Umbilical cord (tissue), 1 donor: ENCODE measurements at regions not wholly inside any gene's neighbourhood (a gene's known extent, or its start where the extent isn't known, plus 50 kb on each side); places are given as distances from the start of the nearest gene placed in this dataset.

Experiments used
- DNase-seq: peaks from one replicate; pipeline ENCODE4 v3.0.0-alpha.2; 2015; ENCODE audit warnings: low spot score

- DNase-seq: no peak
Observed at GRCh38 chr4:110878956-110879355, 256.1 kb upstream of the PITX2 start.

DNA sequence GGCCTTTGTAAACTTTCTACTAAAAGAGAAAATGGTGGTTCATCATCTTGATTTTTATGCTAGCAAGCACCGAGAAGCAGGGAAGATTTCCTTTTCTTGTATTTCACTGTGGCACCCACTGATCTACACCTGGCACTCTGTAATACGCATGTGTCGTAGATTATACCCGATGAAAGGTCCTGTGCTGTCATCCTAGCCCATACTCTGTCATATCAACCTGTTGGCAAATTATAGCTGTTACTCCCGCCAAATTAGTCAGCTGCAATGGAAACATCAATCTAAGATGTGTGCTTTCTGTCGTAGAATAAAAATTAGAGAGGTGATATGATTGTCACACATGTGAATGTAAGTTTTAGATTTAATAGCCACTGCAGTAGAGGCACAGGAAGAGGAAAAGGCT lies 263.4 kb upstream of the PITX2 start:
- DNase-seq: no peak

- no peak for DNase-seq
Observed at GRCh38 chr4:110886856-110887255, 264.0 kb upstream of the PITX2 start.

DNA sequence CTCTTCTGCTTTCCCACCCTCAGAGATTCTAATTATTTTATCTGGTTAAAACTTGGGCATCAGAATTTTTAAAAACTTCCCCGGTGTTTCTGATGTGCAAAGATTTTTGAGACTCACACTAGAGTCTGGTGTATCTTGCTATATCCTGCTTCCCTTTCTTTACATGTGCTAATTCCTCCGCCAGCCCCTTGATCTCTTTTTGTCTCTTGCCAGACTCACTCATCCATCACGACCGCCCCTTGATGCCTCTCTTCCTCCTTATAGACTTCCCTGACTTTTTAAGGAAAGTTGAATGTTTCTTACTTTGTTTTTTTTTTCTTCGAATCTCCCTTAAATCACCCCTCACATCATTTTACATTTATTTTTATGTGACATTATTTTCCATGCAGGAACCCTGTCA lies 274.9 kb upstream of the PITX2 start:
- DNase-seq: peak; percentile 81

DNA sequence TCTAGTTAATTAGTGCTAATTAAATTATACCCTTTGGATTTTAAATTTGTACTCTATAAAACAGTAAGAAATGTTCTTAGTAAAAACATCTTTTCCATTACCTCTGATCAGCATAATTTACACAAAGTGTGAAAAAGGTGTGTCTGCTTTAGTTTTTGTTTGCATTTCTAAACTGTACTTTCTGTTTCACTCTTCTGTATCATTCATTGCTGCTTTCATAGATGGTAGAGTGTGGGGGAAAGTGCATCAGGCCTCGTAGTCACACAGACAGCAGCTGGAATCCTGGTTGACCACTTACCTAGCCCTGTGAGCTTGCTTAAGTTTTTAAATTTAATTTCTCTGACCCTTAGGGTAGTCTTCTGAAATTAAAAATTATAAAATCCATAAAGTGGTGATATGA lies 275.4 kb upstream of the PITX2 start:
- DNase-seq: no peak

- DNase-seq: peak; percentile 81
Observed at GRCh38 chr4:110900213-110900769, 277.4 kb upstream of the PITX2 start.

- peak; percentile 64 for DNase-seq
Observed at GRCh38 chr4:110902500-110902899, 279.6 kb upstream of the PITX2 start.

- no peak for DNase-seq
Observed at GRCh38 chr4:110904435-110905065, 281.7 kb upstream of the PITX2 start.

GRCh38 chr4:110905367-110905766 lies 282.5 kb upstream of the PITX2 start:
- DNase-seq: peak; percentile 56

DNA sequence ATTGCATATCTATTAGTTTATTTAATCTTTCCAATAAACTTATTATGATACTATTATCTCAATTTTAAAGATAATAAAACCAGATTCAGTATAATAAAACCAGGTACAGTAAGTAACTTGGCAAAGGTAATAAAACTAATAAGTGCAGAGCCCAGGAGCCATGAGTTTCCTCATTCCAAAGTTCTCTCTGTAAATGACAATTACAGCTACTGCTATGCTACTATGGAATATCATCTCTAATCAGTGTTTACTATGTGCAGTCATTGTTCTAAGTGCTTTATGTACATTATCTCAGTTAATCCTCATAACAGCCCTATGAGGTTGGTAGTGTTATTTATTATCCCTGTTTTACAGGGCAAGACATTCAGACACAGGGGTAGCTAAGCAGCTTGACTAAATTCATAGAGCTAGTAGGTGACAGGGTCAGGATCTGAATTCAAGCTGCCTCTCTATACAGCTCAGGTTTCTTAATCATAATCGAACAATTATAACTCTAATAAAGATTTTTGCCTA lies 285.0 kb upstream of the PITX2 start:
- DNase-seq: no peak

DNA sequence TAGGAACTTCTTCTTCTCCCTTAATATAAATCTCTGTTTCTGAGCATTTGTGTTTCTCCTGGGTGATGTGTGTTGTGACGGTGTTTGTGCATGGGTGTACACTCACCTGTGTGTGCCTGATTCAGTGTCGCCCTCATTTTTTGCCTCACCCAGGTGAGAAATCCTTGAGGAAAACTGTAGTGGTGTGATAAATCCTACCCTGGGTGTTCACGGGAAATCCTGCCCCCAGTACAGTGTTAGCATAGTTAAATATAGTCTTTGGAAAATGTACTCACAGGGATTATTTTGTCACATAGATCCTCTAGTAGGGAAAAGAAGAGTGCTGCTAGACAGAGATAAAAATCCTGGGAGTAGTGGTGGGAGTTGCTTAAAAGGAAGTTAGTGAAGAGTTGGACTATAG lies 291.9 kb upstream of the PITX2 start:
- DNase-seq: peak; percentile 43

DNA sequence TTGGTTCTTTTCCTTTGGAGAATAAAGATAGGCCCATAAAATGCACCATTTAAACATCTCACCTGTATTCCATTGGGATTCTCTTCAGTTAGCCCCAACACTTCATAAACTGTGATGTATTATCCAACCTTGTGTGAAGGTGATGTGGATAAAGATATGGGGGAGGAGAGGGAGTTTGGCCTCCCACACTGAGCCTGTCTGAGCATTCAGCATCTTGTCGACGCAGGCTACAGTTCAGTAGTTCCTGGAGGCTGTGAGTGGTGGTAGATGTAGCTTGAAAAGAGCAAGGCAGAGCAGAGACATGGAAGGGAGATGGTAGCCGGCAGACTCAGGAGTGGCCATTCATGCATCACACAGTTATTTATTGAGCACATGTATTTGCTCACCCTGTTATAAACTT lies 292.4 kb upstream of the PITX2 start:
- DNase-seq: no peak

GRCh38 chr4:110916505-110916904 lies 293.6 kb upstream of the PITX2 start:
- DNase-seq: no peak

- DNase-seq: no peak
Observed at GRCh38 chr4:110917835-110918234, 295.0 kb upstream of the PITX2 start.

DNA sequence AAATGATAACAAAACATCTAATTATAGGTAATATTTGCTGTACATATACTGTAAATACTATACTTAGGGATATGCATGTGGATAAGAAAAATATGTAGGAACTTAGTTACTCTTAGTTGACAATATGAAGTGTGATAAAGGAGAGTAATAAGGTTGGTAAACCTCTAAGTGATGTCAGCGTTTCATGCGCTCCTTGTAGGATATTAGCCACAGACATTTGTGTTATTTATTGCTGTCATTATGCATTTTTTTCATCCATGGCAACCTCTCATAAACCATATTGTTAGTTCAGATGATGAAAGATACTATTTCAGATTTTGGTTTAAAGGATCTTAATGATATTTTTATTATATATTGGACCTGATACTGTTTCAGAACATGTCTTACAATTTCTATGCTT lies 298.1 kb upstream of the PITX2 start:
- no peak for DNase-seq

DNA sequence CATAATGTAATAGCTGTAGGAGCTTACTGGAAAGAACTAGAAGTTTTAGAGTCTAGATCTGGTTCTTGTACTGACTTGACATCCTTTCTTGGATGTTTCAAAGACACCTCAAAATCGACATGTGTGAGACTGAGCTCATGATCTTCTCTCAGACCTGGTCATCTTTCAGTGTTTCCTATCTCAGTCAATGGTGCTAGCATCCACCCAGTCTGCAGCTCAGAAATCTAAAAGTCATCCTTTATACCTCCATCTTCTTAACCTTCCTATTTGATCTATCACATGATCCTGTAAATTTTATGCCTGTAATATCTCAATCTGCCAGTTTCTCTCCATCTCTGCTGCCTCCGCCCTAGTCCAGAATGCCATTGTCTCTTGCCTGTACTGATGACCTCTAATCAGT lies 301.9 kb upstream of the PITX2 start:
- peak; percentile 93 for DNase-seq

GRCh38 chr4:110926841-110927400 lies 304.0 kb upstream of the PITX2 start:
- peak; percentile 93 for DNase-seq

- DNase-seq: peak; percentile 91
Observed at GRCh38 chr4:110933341-110933740, 310.5 kb upstream of the PITX2 start.

GRCh38 chr4:110944501-110944900 lies 321.6 kb upstream of the PITX2 start:
- no peak for DNase-seq

DNA sequence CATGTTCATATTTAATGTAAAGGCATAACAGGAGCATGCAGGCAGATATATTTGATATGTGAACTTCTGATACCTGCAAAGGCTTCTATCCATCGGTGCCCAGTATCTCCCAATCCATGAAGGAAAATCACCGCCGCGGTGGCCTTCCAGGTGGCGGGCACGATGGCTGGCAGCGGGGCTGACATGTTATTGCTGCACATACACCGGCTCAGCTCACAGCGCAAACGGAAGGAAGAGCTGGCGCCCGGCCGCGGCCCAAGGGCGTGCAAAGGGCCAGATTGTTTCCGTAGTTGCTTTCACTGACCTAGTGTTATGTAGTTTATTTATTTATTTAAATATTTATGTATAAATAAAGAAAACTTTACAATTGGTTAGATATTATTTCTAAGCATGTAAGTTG lies 322.7 kb upstream of the PITX2 start:
- no peak for DNase-seq

DNA sequence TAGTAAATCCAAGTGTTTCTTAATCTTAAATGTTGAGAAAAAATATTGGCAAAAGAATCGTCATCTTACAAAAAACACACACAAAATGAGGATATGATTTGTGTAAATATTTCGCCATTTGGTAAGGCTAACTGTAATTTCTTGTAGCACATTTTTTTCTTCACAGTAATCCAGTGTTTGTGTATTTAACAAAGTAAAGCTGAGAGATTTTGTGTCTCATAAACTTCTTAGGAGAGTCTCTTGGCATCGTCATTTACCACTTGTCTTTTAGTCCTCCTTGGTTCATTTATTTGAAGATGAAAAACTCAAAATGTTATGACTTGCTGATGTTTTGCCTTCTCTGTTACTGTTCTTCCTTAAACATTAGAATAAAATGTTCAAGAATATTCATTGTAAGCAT lies 326.7 kb upstream of the PITX2 start:
- DNase-seq: peak; percentile 59

GRCh38 chr4:110950731-110951130 lies 327.9 kb upstream of the PITX2 start:
- peak; percentile 79 for DNase-seq

- no peak for DNase-seq
Observed at GRCh38 chr4:110953191-110953590, 330.3 kb upstream of the PITX2 start.
